Nephron progenitor cell (in vitro differentiated cells): ENCODE measurements at regions not wholly inside any gene's neighbourhood (a gene's known extent, or its start where the extent isn't known, plus 50 kb on each side); places are given as distances from the start of the nearest gene placed in this dataset.

Experiments used
- DNase-seq: peaks from one replicate; pipeline ENCODE4 v3.0.0; 2021
- H3K27ac Mint-ChIP-seq: 2 replicates; pipeline ENCODE4 v1.8.0; 2021; ENCODE audit warnings: mild to moderate bottlenecking, moderate library complexity, mixed read lengths
- H3K27me3 Mint-ChIP-seq: 2 replicates; pipeline ENCODE4 v1.8.0; 2021; ENCODE audit warnings: mild to moderate bottlenecking, low read depth, mixed read lengths; ENCODE audit not compliant: poor library complexity
- H3K36me3 Mint-ChIP-seq: 2 replicates; pipeline ENCODE4 v1.8.0; 2021; ENCODE audit warnings: low read depth, mixed read lengths
- H3K4me1 Mint-ChIP-seq: 2 replicates; pipeline ENCODE4 v1.8.0; 2021; ENCODE audit warnings: mixed read lengths
- H3K4me3 Mint-ChIP-seq: 2 replicates; pipeline ENCODE4 v1.8.0; 2021; ENCODE audit warnings: mild to moderate bottlenecking, moderate library complexity, mixed read lengths
- H3K9me3 Mint-ChIP-seq: 2 replicates; pipeline ENCODE4 v1.8.0; 2021; ENCODE audit warnings: mild to moderate bottlenecking, moderate library complexity, mixed read lengths
- CTCF ChIP-seq: fragments of 200-600 bp; sonication (generic); IDR thresholded peaks from 2 replicates; pipeline ENCODE4 v1.5.0; 2021; ENCODE audit warnings: antibody characterized with exemption

- H3K27me3 Mint-ChIP-seq: peaks cover 3% of the 10 kb centered on the region
- DNase-seq: no peak
- no peak overlapping the region for H3K27ac Mint-ChIP-seq
- no peak for TF ChIP-seq CTCF
- no peak overlapping the region for H3K4me3 Mint-ChIP-seq
- no peaks in the 10 kb centered on the region for H3K36me3 Mint-ChIP-seq
- H3K9me3 Mint-ChIP-seq: no peaks in the 10 kb centered on the region
- no peaks in the 10 kb centered on the region for H3K4me1 Mint-ChIP-seq
These were observed 525.8 kb upstream of the FTMT start for GRCh38 chr5:121325930-121326329.

DNA sequence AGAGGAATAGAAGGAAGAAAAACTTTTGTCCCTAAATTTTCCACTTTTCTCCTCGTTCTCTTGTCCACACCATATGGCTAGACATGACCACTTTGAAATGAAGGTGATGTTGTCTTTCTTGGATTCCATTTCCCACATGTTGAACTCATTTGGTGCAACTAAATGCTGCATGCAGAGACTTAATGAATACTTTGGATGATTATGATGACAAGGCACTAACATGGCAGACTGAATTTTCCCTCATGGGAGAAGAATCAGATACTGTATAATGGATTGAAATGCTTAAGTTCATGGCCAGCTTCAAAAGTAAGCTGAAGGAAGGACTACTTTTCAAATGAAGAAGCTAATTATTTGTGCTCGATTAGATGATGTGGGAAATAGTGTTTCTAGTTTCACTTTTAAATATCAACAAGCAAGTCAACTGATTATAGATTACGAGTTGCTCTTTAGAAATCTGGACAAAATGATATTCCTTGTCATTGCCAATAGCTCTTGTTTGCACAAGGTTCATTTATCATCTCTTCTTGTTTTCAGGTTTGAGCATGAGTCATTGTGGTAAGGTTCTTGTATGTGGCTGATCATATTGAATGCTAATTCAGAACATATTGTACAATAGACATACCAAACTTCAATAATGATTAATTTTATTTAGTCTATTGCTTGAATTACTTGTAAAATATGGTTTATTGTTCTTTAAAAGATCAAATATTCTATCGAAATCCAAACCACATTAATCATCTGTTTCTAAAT, 501.3 kb upstream of the FTMT start:
- Mint-ChIP-seq H3K9me3 (no peaks in the 10 kb centered on the region), H3K27me3 (no peaks in the 10 kb centered on the region), H3K27ac (no peak overlapping the region), H3K4me1 (no peaks in the 10 kb centered on the region), H3K4me3 (no peak overlapping the region), H3K36me3 (no peaks in the 10 kb centered on the region)
- no peak for DNase-seq
- no peak for TF ChIP-seq CTCF

DNA sequence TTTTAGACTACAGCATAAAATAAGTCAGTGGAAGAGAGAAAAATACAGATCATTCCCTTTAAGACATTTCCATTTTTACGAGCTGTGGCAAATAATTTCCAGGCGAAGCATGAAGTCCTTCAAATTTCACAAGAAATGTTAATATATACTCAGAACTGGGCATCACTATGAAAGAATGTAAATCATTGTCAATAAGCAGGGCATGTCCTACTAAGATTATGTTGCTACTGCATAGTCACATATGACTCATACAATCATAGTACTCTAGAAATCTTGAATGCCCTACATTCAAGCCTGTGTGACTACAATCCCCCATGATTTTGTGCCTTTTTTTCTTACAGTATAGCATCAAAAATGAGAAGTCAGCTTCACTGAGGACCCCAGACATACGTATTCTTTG, 485.2 kb upstream of the FTMT start:
- TF ChIP-seq CTCF: no peak
- Mint-ChIP-seq H3K4me3 (no peak overlapping the region), H3K9me3 (no peaks in the 10 kb centered on the region), H3K27me3 (peaks cover 3% of the 10 kb centered on the region), H3K36me3 (no peaks in the 10 kb centered on the region), H3K27ac (no peak overlapping the region), H3K4me1 (no peaks in the 10 kb centered on the region)
- no peak for DNase-seq

GRCh38 chr5:121373371-121373770, 478.3 kb upstream of the FTMT start:
- no peak for TF ChIP-seq CTCF
- Mint-ChIP-seq H3K4me3 (no peak overlapping the region), H3K9me3 (peaks cover 4% of the 10 kb centered on the region), H3K27me3 (no peaks in the 10 kb centered on the region), H3K36me3 (no peaks in the 10 kb centered on the region), H3K27ac (no peak overlapping the region), H3K4me1 (no peaks in the 10 kb centered on the region)
- DNase-seq: no peak

- H3K9me3 Mint-ChIP-seq: peaks cover 4% of the 10 kb centered on the region
- H3K36me3 Mint-ChIP-seq: no peaks in the 10 kb centered on the region
- H3K4me1 Mint-ChIP-seq: no peaks in the 10 kb centered on the region
- no peak overlapping the region for H3K27ac Mint-ChIP-seq
- TF ChIP-seq CTCF: no peak
- no peak for DNase-seq
- H3K4me3 Mint-ChIP-seq: no peak overlapping the region
- no peaks in the 10 kb centered on the region for H3K27me3 Mint-ChIP-seq
These were observed 474.2 kb upstream of the FTMT start for GRCh38 chr5:121377461-121377860.

DNA sequence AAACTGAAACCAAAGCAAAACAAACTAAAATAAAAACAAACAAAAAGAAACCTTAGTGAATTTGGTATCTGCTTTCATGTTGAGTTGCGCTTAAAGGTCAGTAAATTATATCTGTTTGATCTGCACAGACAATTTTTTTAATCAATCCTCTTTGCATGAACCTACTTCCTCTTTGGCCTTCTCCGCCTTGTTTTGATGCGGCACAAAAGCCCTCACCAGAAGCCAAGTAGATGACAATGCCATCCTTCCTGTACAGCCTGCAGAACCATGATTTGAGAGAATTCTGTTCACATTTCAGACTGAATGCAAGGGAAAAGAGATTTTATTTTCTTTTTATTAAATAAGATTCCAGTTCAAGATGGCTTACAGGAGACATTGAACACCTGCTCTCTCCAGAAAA, 473.6 kb upstream of the FTMT start:
- no peak for TF ChIP-seq CTCF
- Mint-ChIP-seq H3K27me3 (no peaks in the 10 kb centered on the region), H3K36me3 (no peaks in the 10 kb centered on the region), H3K27ac (no peak overlapping the region), H3K4me1 (no peaks in the 10 kb centered on the region), H3K4me3 (no peak overlapping the region), H3K9me3 (peaks cover 4% of the 10 kb centered on the region)
- no peak for DNase-seq
